ENCODE measurements at regions not wholly inside any gene's neighbourhood (a gene's known extent, or its start where the extent isn't known, plus 50 kb on each side); places are given as distances from the start of the nearest gene placed in this dataset.

GRCh38 chr13:81738364-81738763, 1397.4 kb upstream of the SPRY2 start:
- Histone ChIP-seq H3K4me1 (ENCODE audit: insufficient read depth) (no peaks in the 10 kb centered on the region), H3K9me3 (ENCODE audit: low read depth) (no peaks in the 10 kb centered on the region), H3K4me2 (no peak overlapping the region), H3K79me2 (no peaks in the 10 kb centered on the region), H3K36me3 (replicated peaks; ENCODE audit: insufficient read depth, low read depth) (no peaks in the 10 kb centered on the region), H3K27ac (no peak overlapping the region), H4K20me1 (ENCODE audit: insufficient read depth, poor library complexity, severe bottlenecking) (no peaks in the 10 kb centered on the region), H3K9me2 (replicated peaks; ENCODE audit: insufficient read depth) (no peaks in the 10 kb centered on the region), H3K4me3 (no peak overlapping the region), H3K27me3 (no peaks in the 10 kb centered on the region), H2AFZ (no peak overlapping the region)
- no peak for TF ChIP-seq EZH2phosphoT487 (IDR thresholded peaks at IDR 0.05; ENCODE audit: low read depth, severe bottlenecking, unreplicated experiment)
- no peak for TF ChIP-seq CTCF (IDR thresholded peaks at IDR 0.05; ENCODE audit: poor library complexity)
- no peak for TF ChIP-seq EZH2 (IDR thresholded peaks at IDR 0.05; ENCODE audit: borderline replicate concordance)
- WGBS (ENCODE audit: low lambda C conversion rate, missing lambda C conversion rate) = 57% methylated on average over 1 of the region's 1 CpG
- DNase-seq (ENCODE audit: low spot score) = peak; percentile 19

GRCh38 chr13:81726037-81726726, 1385.3 kb upstream of the SPRY2 start:
- Histone ChIP-seq H3K9me2 (replicated peaks; ENCODE audit: insufficient read depth) (no peaks in the 10 kb centered on the region), H3K27me3 (no peaks in the 10 kb centered on the region), H2AFZ (no peak overlapping the region), H4K20me1 (ENCODE audit: insufficient read depth, poor library complexity, severe bottlenecking) (no peaks in the 10 kb centered on the region), H3K9me3 (ENCODE audit: low read depth) (no peaks in the 10 kb centered on the region), H3K4me2 (no peak overlapping the region), H3K4me3 (no peak overlapping the region), H3K36me3 (replicated peaks; ENCODE audit: insufficient read depth, low read depth) (no peaks in the 10 kb centered on the region), H3K4me1 (ENCODE audit: insufficient read depth) (no peaks in the 10 kb centered on the region), H3K79me2 (no peaks in the 10 kb centered on the region), H3K27ac (no peak overlapping the region)
- DNase-seq (ENCODE audit: low spot score) = no peak
- WGBS (ENCODE audit: low lambda C conversion rate, missing lambda C conversion rate) = 86% methylated on average over 14 of the region's 14 CpGs
- TF ChIP-seq CTCF (IDR thresholded peaks at IDR 0.05; ENCODE audit: poor library complexity) = no peak
- TF ChIP-seq EZH2 (IDR thresholded peaks at IDR 0.05; ENCODE audit: borderline replicate concordance) = no peak
- no peak for TF ChIP-seq EZH2phosphoT487 (IDR thresholded peaks at IDR 0.05; ENCODE audit: low read depth, severe bottlenecking, unreplicated experiment)

- Histone ChIP-seq H3K27ac (no peak overlapping the region), H4K20me1 (ENCODE audit: insufficient read depth, poor library complexity, severe bottlenecking) (no peaks in the 10 kb centered on the region), H3K36me3 (replicated peaks; ENCODE audit: insufficient read depth, low read depth) (no peaks in the 10 kb centered on the region), H3K9me3 (ENCODE audit: low read depth) (no peaks in the 10 kb centered on the region), H3K4me3 (no peak overlapping the region), H3K9me2 (replicated peaks; ENCODE audit: insufficient read depth) (no peaks in the 10 kb centered on the region), H3K4me2 (no peak overlapping the region), H3K27me3 (no peaks in the 10 kb centered on the region), H3K79me2 (no peaks in the 10 kb centered on the region), H2AFZ (no peak overlapping the region), H3K4me1 (ENCODE audit: insufficient read depth) (no peaks in the 10 kb centered on the region)
- no peak for DNase-seq (ENCODE audit: low spot score)
- WGBS (ENCODE audit: low lambda C conversion rate, missing lambda C conversion rate) = 86% methylated on average over 1 of the region's 1 CpG
- TF ChIP-seq CTCF (IDR thresholded peaks at IDR 0.05; ENCODE audit: poor library complexity) (no peak), EZH2phosphoT487 (IDR thresholded peaks at IDR 0.05; ENCODE audit: low read depth, severe bottlenecking, unreplicated experiment) (no peak), EZH2 (IDR thresholded peaks at IDR 0.05; ENCODE audit: borderline replicate concordance) (no peak)
Measured at GRCh38 chr13:81722456-81722855, 1381.5 kb upstream of the SPRY2 start.

Measured in hepatocyte (in vitro differentiated cells).